Activated naive CD4-positive, alpha-beta T cell treated with anti-CD3 and anti-CD28 coated beads, Interleukin-2, amount 50 U/mL, for 72 hours (primary cell): ENCODE measurements at regions not wholly inside any gene's neighbourhood (a gene's known extent, or its start where the extent isn't known, plus 50 kb on each side); places are given as distances from the start of the nearest gene placed in this dataset.
"Not testable (repeated sequence)": the region's sequence is repeated elsewhere in the genome, so short reads cannot be mapped to it uniquely, and the experiment has no call there.

Experiments used
- ATAC-seq, 2 donors: fragments of 150-1000 bp; cut with Tn5 transposase; 2 replicates each; pipeline ENCODE4 v1.10.0; 2021; ENCODE audit warnings: mild to moderate bottlenecking in 2 of 2, moderate library complexity in 2 of 2
- DNase-seq, 2 donors: peaks; one replicate each; pipeline ENCODE4 v3.0.0; 2021 to 2022; ENCODE audit warnings: low spot score in 2 of 2
- H3K27ac Mint-ChIP-seq, 2 donors: one replicate each; pipeline ENCODE4 v1.8.0; 2022; ENCODE audit warnings: mild to moderate bottlenecking in 2 of 2, mixed read lengths in 2 of 2
- H3K36me3 Mint-ChIP-seq, 2 donors: one replicate each; pipeline ENCODE4 v1.8.0; 2022; ENCODE audit warnings: mixed read lengths in 2 of 2
- H3K9me3 Mint-ChIP-seq, 2 donors: one replicate each; pipeline ENCODE4 v1.8.0; 2022; ENCODE audit warnings: mixed read lengths in 2 of 2

GRCh38 chr13:55967055-55967454, 1173.7 kb upstream of the PRR20A start:
- ATAC-seq, result no peak
- Mint-ChIP-seq H3K36me3 (peaks cover 0 to under 1% of the 10 kb centered on the region in 2 donors), H3K27ac (no peak overlapping the region)

DNA sequence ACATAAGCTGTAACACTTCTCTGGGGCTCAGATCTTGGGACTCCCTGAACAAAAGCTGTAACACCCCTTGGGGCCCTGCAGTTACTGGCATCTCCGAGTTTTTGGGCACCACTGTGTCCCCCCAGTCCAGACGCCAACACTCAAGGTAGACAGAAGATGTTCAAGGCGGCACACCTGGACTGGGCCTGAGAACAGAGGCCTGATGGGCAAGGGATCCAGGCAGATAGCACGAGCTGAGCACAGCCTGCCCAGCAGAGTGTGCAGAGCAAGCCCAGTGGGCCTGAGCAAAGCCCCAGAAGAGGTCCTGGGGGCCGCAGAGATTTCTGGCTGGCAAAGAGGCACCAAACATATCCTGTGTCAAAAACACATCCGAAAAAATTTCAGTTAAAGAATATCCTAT, 1163.3 kb upstream of the PRR20A start:
- H3K36me3 Mint-ChIP-seq, result peaks cover 0 to 10% of the 10 kb centered on the region in 2 donors
- DNase-seq (no peak), ATAC-seq (no peak)
- H3K9me3 Mint-ChIP-seq, result peaks cover 14 to 17% of the 10 kb centered on the region in 2 donors
- no peak overlapping the region for H3K27ac Mint-ChIP-seq

More at GRCh38 chr13:55967055-55967454, 1173.7 kb upstream of the PRR20A start:
- H3K9me3 Mint-ChIP-seq, result peaks cover 19 to 22% of the 10 kb centered on the region in 2 donors
- no peak for DNase-seq

- H3K36me3 Mint-ChIP-seq, result peaks cover 0 to 10% of the 10 kb centered on the region in 2 donors
- H3K9me3 Mint-ChIP-seq, result peaks cover 9 to 15% of the 10 kb centered on the region in 2 donors
- no peak for ATAC-seq
These were observed 1159.3 kb upstream of the PRR20A start for GRCh38 chr13:55981381-55981780.

DNA sequence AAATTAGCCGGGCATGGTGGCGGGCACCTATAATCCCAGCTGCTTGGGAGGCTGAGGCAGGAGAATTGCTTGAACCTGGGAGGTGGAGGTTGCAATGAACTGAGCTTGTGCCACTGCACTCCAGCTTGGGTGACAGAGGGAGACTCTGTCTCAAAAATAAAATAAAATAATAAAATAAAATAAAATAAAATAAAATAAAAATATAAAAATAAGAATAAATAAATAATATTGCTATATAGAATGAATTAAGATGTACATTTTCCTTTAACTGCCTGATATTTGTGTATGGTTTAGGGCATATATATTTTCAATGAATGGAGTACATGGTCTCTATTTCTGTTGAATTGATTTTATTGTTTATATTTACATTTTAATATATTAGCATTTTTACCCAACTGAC, 1156.7 kb upstream of the PRR20A start:
- not testable (repeated sequence) for ATAC-seq, H3K36me3 Mint-ChIP-seq, H3K27ac Mint-ChIP-seq

More at GRCh38 chr13:55981381-55981780, 1159.3 kb upstream of the PRR20A start:
- no peak for DNase-seq
- H3K27ac Mint-ChIP-seq, result no peak overlapping the region

DNA sequence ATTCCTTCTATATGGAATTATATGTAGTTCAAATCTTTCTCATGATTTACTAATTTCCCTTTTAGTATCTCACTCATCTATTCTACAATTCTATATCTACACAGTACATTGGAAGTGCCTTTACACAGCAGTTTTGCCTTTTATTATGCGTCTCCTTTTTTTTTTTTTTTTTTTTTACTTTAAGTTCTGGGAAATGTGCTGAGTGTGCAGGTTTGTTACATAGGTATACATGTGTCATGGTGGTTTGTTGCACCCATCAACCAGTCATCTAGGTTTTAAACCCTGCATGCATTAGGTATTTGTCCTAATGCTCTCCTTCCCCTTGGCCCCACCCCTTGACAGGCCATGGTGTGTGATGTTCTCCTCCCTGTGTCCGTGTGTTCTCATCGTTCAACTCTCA, 1150.1 kb upstream of the PRR20A start:
- Mint-ChIP-seq H3K27ac (no peak overlapping the region), H3K9me3 (peaks cover 4 to 10% of the 10 kb centered on the region in 2 donors), H3K36me3 (no peaks in the 10 kb centered on the region)
- ATAC-seq (no peak), DNase-seq (no peak)

More for the DNA sequence above, 1156.7 kb upstream of the PRR20A start:
- not testable (repeated sequence) for DNase-seq, H3K9me3 Mint-ChIP-seq

DNA sequence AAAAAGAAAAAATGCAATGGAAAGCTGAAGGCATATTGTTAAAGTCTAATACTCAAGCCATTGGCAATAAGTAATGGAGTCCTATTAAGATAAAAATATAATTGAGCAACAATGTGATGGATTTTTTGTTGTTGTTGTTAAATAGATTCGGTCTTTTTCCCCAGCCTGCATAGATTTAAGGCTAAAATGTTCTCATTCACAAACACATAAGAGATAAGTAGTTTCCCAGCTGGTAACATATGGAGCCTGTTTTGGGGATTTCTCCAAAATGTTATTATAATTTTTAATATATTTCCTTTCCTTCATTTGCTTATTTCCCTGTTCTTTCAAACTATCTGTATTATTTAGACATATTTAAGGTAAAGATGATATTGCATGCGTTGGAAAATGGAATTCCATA, 1149.1 kb upstream of the PRR20A start:
- H3K27ac Mint-ChIP-seq, result no peak overlapping the region
- peaks cover 4 to 10% of the 10 kb centered on the region in 2 donors for H3K9me3 Mint-ChIP-seq
- ATAC-seq (no peak), DNase-seq (no peak)
- H3K36me3 Mint-ChIP-seq, result no peaks in the 10 kb centered on the region

DNA sequence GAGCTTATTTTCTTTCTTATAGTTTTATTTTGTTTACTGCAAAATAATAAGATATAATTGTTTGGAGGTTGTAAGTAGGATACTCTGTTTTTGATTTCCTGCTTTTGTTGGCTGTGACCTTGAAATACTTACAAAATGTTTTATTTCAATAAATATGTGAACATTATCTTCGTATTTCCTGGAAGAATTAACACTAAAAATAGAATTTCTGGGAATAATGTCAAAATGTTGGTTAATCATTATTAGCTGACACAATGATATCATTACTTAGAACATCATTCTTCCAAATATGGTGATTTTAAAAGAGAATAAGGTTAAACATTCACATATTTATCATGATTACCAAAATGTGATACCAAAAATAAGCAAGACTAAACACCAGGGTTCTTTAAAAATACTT, 1148.6 kb upstream of the PRR20A start:
- Mint-ChIP-seq H3K27ac (no peak overlapping the region), H3K9me3 (peaks cover 4 to 10% of the 10 kb centered on the region in 2 donors), H3K36me3 (no peaks in the 10 kb centered on the region)
- ATAC-seq (no peak), DNase-seq (no peak)

- Mint-ChIP-seq H3K27ac (no peak overlapping the region), H3K36me3 (no peaks in the 10 kb centered on the region), H3K9me3 (peaks cover 6 to 12% of the 10 kb centered on the region in 2 donors)
- DNase-seq, result no peak
- no peak for ATAC-seq
These were observed 1141.0 kb upstream of the PRR20A start for GRCh38 chr13:55999709-56000108.

DNA sequence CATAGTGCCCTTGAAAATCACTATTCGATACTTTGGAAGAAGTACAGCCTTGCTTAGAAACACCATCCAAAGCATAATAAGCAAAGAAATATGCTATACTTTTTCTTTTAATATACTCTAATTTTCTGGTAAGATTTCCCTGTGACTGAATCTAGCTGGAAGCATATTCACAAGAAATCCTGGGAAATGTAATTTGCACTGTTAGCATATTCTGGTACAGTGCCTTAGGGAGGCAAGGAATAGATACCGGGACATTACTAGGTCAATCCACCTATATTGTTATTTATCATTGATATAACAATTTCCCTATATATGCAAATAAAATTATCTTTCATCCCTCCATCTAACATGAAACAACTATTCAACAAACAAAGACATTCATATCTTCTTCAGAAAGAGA, 1131.3 kb upstream of the PRR20A start:
- no peak for ATAC-seq
- no peaks in the 10 kb centered on the region for H3K36me3 Mint-ChIP-seq
- peaks cover 4 to 5% of the 10 kb centered on the region in 2 donors for H3K9me3 Mint-ChIP-seq
- H3K27ac Mint-ChIP-seq, result no peak overlapping the region
- no peak for DNase-seq

- H3K36me3 Mint-ChIP-seq, result no peaks in the 10 kb centered on the region
- DNase-seq, result no peak
- H3K27ac Mint-ChIP-seq, result no peak overlapping the region
- H3K9me3 Mint-ChIP-seq, result peaks cover 10 to 15% of the 10 kb centered on the region in 2 donors
- ATAC-seq, result no peak
These were observed 1128.1 kb upstream of the PRR20A start for GRCh38 chr13:56012644-56013043.

DNA sequence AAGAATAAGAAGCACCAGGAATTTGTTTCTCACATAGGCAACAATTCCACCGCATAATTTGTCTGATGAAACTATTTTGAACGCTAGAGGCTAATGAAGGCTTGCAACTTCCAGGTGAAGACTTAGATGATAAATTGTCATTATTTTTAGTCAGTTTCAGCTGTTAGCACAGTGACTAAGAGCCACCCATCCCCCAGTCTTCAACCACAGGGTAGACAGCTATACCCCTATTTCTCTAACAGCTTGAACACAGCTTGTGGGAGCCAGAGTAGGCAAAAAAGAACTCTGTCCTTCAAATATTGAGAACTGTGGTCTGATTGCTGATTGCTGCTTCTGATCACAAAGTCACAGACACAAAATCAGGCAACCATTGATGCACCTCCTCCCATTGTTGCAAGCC, 1124.8 kb upstream of the PRR20A start:
- H3K36me3 Mint-ChIP-seq, result no peaks in the 10 kb centered on the region
- H3K9me3 Mint-ChIP-seq, result peaks cover 28 to 33% of the 10 kb centered on the region in 2 donors
- ATAC-seq, result no peak
- H3K27ac Mint-ChIP-seq, result no peak overlapping the region
- no peak for DNase-seq

- Mint-ChIP-seq H3K36me3 (no peaks in the 10 kb centered on the region), H3K9me3 (peaks cover 35 to 36% of the 10 kb centered on the region in 2 donors), H3K27ac (no peak overlapping the region)
- ATAC-seq, result no peak
- DNase-seq, result no peak
These were observed 1121.1 kb upstream of the PRR20A start for GRCh38 chr13:56019606-56020005.

- DNase-seq (no peak), ATAC-seq (no peak)
- Mint-ChIP-seq H3K27ac (no peak overlapping the region), H3K9me3 (peaks cover 29 to 32% of the 10 kb centered on the region in 2 donors), H3K36me3 (no peaks in the 10 kb centered on the region)
These were observed 1120.3 kb upstream of the PRR20A start for GRCh38 chr13:56020425-56020824.

GRCh38 chr13:56039992-56040391, 1100.7 kb upstream of the PRR20A start:
- H3K9me3 Mint-ChIP-seq, result peaks cover 30 to 36% of the 10 kb centered on the region in 2 donors
- H3K27ac Mint-ChIP-seq, result no peak overlapping the region
- DNase-seq (no peak), ATAC-seq (no peak)
- peaks cover 13 to 31% of the 10 kb centered on the region in 2 donors for H3K36me3 Mint-ChIP-seq

DNA sequence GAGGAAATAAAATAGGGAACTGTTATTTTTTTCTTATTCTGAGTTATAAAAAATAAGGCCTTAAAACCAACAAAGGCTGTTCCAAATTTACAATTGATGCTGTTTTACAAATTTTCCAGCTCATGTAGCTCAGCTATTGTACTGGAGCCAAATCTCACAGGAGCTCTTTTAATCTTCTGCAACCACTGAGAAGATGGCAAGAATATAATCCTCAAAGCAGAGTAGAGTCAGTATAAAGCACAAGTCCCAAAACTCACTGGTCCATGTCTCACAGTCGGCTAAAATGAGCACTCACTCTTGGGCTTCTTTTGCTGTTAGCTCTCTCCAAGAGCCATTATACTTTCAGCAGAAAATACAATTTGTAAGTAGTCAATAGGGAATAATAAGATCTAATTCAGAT, 1074.4 kb upstream of the PRR20A start:
- no peaks in the 10 kb centered on the region for H3K36me3 Mint-ChIP-seq
- no peak for DNase-seq
- ATAC-seq, result no peak
- peaks cover 1 to 8% of the 10 kb centered on the region in 2 donors for H3K9me3 Mint-ChIP-seq
- no peak overlapping the region for H3K27ac Mint-ChIP-seq

DNA sequence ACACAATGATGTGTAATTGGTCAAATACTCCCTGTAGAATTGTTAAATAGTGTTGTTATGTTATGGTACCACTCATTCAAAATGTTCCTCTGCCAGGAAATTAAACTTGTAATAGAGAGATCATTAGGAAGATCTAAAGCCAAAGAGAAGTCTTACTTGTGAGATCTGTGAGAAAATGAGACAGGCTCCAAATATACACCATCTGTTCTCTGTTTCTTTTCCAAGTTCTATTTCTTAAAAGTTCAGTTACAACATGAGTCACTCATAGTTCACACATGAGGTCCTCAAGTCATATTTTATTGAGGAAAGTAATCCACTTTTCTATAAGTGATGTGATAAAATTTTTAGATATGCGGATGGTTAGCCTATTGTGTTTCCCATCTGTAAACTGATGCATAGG, 1038.1 kb upstream of the PRR20A start:
- H3K27ac Mint-ChIP-seq, result no peak overlapping the region
- ATAC-seq, result no peak
- H3K9me3 Mint-ChIP-seq, result peaks cover 8 to 16% of the 10 kb centered on the region in 2 donors
- DNase-seq, result no peak
- no peaks in the 10 kb centered on the region for H3K36me3 Mint-ChIP-seq

DNA sequence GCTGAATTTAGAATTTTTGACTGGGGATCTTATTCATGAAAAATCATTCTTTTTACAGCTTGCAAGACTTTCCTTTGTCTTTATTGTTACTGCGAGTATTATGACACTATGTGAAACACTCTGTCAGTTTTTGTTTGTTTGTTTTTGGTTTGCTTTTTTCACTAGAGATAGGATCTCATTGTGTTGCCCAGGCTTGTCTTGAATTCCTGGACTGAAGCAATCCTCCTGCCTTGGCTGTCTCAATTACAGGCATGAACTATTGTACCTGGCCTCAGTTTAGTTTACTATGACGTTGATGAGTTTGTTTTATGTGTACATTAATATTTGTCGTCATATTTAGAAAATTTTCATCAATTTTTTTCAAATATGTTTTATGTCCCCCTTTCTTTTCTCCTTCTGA, 1030.0 kb upstream of the PRR20A start:
- no peak for DNase-seq
- no peak for ATAC-seq
- peaks cover 8 to 27% of the 10 kb centered on the region in 2 donors for H3K36me3 Mint-ChIP-seq

GRCh38 chr13:56134524-56134923, 1006.2 kb upstream of the PRR20A start:
- DNase-seq (no peak), ATAC-seq (no peak)
- Mint-ChIP-seq H3K36me3 (no peaks in the 10 kb centered on the region), H3K9me3 (peaks cover 8 to 14% of the 10 kb centered on the region in 2 donors), H3K27ac (no peak overlapping the region)

More for the DNA sequence above, 1030.0 kb upstream of the PRR20A start:
- Mint-ChIP-seq H3K9me3 (peaks cover 29 to 37% of the 10 kb centered on the region in 2 donors), H3K27ac (no peak overlapping the region)
